ENCODE measurements at regions not wholly inside any gene's neighbourhood (a gene's known extent, or its start where the extent isn't known, plus 50 kb on each side); places are given as distances from the start of the nearest gene placed in this dataset.

DNA sequence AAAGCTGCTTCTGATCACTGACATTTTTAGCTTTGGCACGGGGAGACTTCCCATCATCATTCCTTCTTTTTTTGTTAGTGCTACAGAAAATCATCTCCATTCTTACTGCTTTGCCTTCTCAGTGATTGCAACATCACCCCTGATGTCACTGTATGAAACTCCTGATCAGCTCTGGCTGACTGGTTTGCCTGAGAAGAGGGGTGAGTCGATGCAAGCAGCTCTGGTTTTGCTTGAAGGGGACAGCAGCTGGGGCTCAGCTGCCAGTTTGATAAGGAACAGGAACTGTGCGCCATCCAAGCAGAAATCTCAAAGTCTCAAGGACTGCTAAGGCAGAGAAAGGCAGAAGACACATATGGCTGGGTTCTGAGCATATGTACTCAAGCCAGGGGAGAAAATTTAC is 808.5 kb upstream of the CELF2 start:
- Histone ChIP-seq H3K9me3 (ENCODE audit: control insufficient read depth in 4 of 4, low read length in 3 of 4) (no peaks in the 10 kb centered on the region), H3K36me3 (ENCODE audit: control insufficient read depth in 4 of 4, insufficient read depth in 3 of 4, low read depth in 1 of 4, low read length in 3 of 4) (no peaks in the 10 kb centered on the region), H3K4me1 (ENCODE audit: control insufficient read depth in 4 of 4, insufficient read depth in 4 of 4, low read length in 3 of 4) (no peaks in the 10 kb centered on the region), H3K27ac (ENCODE audit: low read depth in 1 of 2, low read length in 2 of 2) (no peak overlapping the region), H3K4me3 (ENCODE audit: low read depth in 1 of 3, low read length in 3 of 3) (no peak overlapping the region), H3K27me3 (ENCODE audit: control insufficient read depth in 4 of 4, insufficient read depth in 4 of 4, low read length in 3 of 4) (no peaks in the 10 kb centered on the region), H3K9ac (ENCODE audit: low read depth in 1 of 2, low read length in 2 of 2) (no peak overlapping the region)
- WGBS: 48% methylated on average over 3 of the region's 3 CpGs
- TF ChIP-seq JUND (IDR thresholded peaks at IDR 0.05) (no peak), HNF4G (IDR thresholded peaks at IDR 0.05) (no peak), SP1 (IDR thresholded peaks at IDR 0.05) (no peak), RXRA (IDR thresholded peaks at IDR 0.05) (no peak), FOXA1 (IDR thresholded peaks at IDR 0.05) (no peak), NR2F2 (IDR thresholded peaks at IDR 0.05) (no peak), GABPA (IDR thresholded peaks at IDR 0.05 in 1 of 2, conservative IDR thresholded peaks at IDR 0.05 in 1 of 2) (no peak), FOXA2 (IDR thresholded peaks at IDR 0.05) (no peak), EGR1 (IDR thresholded peaks at IDR 0.05; ENCODE audit: low read depth in 2 of 2) (no peak), YY1 (IDR thresholded peaks at IDR 0.05) (no peak), RAD21 (IDR thresholded peaks at IDR 0.05) (no peak), TAF1 (conservative IDR thresholded peaks at IDR 0.05) (no peak), HNF4A (conservative IDR thresholded peaks at IDR 0.05) (no peak)
- TF ChIP-seq, protein P1, sequence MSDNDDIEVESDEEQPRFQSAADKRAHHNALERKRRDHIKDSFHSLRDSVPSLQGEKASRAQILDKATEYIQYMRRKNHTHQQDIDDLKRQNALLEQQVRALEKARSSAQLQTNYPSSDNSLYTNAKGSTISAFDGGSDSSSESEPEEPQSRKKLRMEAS (IDR thresholded peaks at IDR 0.05): no peak
- TF ChIP-seq, protein P2, sequence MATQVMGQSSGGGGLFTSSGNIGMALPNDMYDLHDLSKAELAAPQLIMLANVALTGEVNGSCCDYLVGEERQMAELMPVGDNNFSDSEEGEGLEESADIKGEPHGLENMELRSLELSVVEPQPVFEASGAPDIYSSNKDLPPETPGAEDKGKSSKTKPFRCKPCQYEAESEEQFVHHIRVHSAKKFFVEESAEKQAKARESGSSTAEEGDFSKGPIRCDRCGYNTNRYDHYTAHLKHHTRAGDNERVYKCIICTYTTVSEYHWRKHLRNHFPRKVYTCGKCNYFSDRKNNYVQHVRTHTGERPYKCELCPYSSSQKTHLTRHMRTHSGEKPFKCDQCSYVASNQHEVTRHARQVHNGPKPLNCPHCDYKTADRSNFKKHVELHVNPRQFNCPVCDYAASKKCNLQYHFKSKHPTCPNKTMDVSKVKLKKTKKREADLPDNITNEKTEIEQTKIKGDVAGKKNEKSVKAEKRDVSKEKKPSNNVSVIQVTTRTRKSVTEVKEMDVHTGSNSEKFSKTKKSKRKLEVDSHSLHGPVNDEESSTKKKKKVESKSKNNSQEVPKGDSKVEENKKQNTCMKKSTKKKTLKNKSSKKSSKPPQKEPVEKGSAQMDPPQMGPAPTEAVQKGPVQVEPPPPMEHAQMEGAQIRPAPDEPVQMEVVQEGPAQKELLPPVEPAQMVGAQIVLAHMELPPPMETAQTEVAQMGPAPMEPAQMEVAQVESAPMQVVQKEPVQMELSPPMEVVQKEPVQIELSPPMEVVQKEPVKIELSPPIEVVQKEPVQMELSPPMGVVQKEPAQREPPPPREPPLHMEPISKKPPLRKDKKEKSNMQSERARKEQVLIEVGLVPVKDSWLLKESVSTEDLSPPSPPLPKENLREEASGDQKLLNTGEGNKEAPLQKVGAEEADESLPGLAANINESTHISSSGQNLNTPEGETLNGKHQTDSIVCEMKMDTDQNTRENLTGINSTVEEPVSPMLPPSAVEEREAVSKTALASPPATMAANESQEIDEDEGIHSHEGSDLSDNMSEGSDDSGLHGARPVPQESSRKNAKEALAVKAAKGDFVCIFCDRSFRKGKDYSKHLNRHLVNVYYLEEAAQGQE (IDR thresholded peaks at IDR 0.05): no peak
- TF ChIP-seq, protein P3, sequence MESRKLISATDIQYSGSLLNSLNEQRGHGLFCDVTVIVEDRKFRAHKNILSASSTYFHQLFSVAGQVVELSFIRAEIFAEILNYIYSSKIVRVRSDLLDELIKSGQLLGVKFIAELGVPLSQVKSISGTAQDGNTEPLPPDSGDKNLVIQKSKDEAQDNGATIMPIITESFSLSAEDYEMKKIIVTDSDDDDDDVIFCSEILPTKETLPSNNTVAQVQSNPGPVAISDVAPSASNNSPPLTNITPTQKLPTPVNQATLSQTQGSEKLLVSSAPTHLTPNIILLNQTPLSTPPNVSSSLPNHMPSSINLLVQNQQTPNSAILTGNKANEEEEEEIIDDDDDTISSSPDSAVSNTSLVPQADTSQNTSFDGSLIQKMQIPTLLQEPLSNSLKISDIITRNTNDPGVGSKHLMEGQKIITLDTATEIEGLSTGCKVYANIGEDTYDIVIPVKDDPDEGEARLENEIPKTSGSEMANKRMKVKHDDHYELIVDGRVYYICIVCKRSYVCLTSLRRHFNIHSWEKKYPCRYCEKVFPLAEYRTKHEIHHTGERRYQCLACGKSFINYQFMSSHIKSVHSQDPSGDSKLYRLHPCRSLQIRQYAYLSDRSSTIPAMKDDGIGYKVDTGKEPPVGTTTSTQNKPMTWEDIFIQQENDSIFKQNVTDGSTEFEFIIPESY (IDR thresholded peaks at IDR 0.05): no peak
- TF ChIP-seq, protein P4, sequence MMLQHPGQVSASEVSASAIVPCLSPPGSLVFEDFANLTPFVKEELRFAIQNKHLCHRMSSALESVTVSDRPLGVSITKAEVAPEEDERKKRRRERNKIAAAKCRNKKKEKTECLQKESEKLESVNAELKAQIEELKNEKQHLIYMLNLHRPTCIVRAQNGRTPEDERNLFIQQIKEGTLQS (IDR thresholded peaks at IDR 0.05): no peak
- TF ChIP-seq, protein P5, sequence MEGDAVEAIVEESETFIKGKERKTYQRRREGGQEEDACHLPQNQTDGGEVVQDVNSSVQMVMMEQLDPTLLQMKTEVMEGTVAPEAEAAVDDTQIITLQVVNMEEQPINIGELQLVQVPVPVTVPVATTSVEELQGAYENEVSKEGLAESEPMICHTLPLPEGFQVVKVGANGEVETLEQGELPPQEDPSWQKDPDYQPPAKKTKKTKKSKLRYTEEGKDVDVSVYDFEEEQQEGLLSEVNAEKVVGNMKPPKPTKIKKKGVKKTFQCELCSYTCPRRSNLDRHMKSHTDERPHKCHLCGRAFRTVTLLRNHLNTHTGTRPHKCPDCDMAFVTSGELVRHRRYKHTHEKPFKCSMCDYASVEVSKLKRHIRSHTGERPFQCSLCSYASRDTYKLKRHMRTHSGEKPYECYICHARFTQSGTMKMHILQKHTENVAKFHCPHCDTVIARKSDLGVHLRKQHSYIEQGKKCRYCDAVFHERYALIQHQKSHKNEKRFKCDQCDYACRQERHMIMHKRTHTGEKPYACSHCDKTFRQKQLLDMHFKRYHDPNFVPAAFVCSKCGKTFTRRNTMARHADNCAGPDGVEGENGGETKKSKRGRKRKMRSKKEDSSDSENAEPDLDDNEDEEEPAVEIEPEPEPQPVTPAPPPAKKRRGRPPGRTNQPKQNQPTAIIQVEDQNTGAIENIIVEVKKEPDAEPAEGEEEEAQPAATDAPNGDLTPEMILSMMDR (IDR thresholded peaks at IDR 0.05; ENCODE audit: low read depth, low read length, missing input control): no peak
- no peak for DNase-seq (ENCODE audit: low spot score)
